ENCODE measurements at regions not wholly inside any gene's neighbourhood (a gene's known extent, or its start where the extent isn't known, plus 50 kb on each side); places are given as distances from the start of the nearest gene placed in this dataset.

- TF ChIP-seq CTCF (IDR thresholded peaks at IDR 0.05), result no peak
- no peak for TF ChIP-seq POLR2AphosphoS5 (IDR thresholded peaks at IDR 0.05)
- no peak for TF ChIP-seq EP300 (IDR thresholded peaks at IDR 0.05)
- no peak for TF ChIP-seq POLR2A (IDR thresholded peaks at IDR 0.05)
These were observed 294.0 kb upstream of the C1orf87 start for GRCh38 chr1:60367532-60367931.

All from suprapubic skin (tissue), 4 donors.